SIG-M5 treated with dmso at 0.1 percent for 504 hours (cell line): ENCODE measurements at regions not wholly inside any gene's neighbourhood (a gene's known extent, or its start where the extent isn't known, plus 50 kb on each side); places are given as distances from the start of the nearest gene placed in this dataset.

Source experiments
- DNase-seq: peaks from one replicate; lab custom pipeline; 2025; ENCODE audit not compliant: unreplicated experiment; lab: John Stamatoyannopoulos, UW

- DNase-seq, result no peak
These were observed 164.7 kb upstream of the CCND2 start for GRCh38 chr12:4108803-4109345.

DNA sequence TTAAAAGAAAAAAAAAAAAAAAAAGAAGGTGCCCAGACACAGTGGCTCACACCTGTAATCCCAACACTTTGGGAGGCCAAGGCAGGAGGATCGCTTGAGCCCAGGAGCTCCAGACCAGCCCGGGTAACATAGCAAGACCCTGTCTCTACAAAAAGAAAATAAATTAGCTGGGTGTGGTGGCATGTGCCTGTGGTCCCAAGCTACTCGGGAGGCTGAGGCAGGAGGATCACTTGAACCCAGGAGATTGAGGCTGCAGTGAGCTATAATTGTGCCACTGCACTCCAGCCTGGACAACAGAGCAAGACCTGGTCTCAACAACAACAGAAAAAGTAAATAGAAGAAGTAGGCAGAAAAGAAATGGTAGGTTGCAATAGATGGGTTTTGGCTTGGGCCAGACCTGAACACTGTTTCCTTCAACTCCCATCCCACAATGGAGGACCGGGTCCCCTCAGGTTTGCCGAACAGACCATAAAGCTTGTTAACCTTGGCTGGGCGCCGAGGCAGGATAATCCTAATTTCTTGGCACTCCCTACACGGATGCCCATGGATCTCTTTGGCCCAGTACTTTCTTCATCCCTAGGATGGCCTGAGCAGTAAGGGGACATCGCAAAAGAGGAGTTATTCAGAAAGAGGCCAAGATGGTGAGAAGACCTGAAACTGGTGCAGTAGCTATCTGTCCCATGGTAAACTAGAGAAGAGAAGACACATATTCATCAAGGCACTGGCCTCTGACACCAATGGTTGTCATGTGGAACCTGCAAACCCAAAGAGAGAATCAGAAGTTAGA lies 165.5 kb upstream of the CCND2 start:
- no peak for DNase-seq

GRCh38 chr12:4107436-4107878 lies 166.1 kb upstream of the CCND2 start:
- DNase-seq, result peak; percentile 82

- DNase-seq, result no peak
These were observed 166.9 kb upstream of the CCND2 start for GRCh38 chr12:4106621-4107020.

DNA sequence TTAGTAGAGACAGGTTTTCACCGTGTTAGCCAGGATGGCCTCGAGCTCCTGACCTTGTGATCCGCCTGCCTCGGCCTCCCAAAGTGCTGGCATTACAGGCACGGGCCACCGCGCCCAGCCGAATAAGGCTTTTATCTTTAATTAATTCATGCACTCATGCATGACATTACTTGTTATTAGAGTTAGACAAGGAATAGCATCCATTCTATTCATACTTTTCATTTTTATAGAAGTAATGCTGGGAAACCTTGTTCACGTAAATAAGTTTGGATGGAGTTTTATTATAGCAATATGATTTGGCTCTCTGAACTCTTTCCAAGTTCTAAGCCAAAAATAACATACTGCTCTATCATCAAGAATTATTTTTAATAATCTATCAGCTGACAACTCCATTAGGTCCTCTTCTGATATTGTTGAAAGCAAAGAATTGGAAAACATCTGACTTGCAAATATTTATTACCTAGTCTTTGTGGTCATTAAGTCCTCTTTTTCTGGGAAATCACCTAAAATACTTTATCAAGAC lies 168.8 kb upstream of the CCND2 start:
- no peak for DNase-seq

DNA sequence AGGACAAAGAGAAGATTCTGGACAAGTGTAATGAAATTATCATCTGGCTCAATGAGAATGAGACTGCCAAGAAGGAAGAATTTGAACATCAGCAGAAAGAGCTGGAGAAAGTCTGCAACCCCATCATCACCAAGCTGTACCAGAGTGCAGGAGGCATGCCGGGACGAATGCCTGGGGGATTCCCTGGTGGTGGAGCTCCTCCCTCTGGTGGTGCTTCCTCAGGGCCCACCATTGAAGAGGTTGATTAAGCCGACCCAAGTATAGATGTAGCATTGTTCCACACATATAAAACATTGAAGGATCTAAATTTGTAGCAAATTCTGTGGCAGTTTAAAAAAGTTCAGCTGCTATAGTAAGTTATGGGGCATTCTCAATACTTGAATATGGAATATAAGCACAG lies 174.3 kb upstream of the CCND2 start:
- no peak for DNase-seq

DNA sequence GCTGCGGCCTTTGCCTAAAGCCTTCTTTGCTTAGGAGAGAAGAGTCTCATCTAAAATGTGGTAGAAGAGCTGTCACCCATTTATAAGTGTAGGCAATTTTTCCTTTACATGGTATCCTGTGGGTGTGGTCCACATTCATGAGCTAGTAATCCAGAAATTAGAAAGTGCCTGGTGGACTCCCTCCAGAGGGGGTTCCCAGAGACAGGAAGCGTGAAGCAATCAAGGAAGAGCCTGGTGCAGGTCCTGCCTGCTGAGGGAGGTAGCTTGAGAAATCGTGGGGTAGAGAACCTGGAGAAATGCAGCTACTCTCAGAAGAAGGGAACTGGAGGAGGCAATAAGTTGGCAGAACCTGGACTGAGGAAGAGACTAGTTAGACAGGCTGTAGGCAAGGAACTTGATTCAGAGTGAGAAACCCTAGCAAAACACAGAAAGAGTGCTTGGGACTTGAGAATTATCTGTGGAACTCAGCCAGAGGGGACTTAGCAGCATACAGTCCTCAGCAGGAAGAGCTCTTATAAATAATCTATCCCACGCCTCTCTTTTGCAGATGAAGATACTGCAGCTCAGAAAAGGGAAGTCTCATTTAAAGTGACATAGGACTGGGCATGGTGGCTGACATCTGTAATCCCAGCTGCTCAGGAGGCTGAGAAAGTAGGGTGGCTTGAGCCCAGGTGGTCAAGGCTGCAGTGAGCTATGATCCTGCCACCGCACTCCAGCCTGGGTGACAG lies 182.4 kb upstream of the CCND2 start:
- peak; percentile 34 for DNase-seq

DNA sequence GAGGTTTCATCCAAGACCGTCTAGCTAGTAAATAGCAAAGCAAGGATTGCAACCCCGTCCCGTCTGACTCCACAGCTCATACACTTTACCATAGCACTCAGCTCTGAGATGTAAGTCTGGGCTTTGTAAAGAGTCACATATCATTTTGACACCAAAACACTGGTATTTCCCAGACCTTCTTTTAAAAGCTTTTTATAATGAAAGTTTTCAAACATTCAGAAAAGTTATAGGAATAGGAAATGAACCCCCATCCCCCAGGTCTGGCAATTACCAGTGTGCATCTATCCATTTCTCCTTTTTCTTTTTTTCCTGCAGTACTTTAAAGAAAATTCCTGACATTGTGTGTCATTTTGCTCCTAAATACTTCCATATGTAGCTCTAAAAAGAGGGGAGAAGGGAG lies 183.6 kb upstream of the CCND2 start:
- no peak for DNase-seq

DNA sequence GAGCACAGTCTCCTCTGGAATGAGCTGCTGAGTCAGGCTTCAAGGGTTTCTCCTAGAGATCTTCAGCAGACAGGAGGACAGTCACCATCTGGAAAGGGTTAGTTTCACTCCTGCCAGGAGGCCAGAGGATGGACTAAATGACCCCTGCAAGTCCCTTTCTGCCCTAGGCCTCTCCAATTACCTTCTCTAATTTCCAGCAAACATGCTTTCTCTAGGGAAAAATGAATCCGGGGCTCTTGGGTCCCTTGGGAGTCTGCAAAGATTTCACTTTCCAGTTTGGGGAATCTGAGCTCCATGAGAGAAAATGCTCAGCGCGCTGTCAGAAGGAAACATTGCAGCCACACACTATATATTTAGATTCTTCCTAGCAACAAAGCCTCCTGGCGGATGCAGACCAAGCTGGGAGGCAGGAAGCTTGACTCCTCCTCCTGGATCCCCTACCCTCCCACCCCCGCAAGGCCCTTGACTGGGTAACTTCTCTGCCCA lies 184.4 kb upstream of the CCND2 start:
- DNase-seq, result no peak

DNA sequence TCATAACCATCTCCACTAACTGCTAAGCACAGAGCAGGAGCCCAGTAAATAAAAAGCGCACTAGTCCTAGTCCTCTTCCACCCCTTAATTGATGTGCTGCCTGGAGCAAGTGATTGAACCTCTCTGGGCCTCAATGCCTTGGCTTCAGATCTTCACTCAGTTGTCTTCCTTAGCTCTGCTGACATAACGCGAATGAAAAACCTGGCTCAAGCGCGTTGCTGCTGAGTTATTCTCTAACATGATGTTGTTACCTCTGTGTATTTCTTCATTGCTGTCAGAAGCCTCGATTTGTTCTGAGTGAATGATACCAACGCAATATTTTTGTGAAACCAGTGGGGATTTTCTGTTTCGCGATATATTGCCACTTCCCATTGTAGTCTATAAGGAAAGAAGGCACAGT lies 185.1 kb upstream of the CCND2 start:
- no peak for DNase-seq

GRCh38 chr12:4086481-4086880 lies 187.1 kb upstream of the CCND2 start:
- DNase-seq, result no peak

GRCh38 chr12:4084573-4084972 lies 189.0 kb upstream of the CCND2 start:
- no peak for DNase-seq

DNA sequence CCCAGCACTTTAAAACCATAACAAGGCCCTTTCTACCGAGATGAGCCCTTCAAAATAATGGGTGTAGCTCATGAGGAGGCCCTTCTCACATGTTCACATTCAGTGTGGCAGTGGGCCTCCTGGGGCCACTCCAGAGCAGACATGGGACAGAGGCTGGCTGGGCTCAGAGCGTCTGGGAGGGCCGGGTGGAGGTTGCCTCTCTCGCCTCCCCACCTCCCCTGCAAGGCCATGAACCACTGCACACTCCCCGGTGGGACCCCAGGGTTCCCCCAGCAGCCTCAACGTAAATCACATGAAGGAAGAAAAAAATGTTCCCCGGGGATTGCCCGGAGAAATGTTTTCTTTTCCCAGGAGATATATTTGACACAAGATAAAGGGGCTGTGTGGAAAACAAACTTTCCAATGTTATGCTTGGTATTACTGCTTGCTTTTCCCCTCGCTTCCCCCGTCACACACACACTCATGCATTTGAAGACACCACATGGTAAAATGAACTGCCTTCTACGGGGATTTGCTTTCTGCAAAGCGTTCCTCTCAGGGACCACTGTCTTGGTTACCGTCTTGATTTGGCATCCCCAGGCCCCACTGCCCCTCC lies 190.7 kb upstream of the CCND2 start:
- DNase-seq, result no peak

GRCh38 chr12:4080213-4080612 lies 193.3 kb upstream of the CCND2 start:
- no peak for DNase-seq

DNA sequence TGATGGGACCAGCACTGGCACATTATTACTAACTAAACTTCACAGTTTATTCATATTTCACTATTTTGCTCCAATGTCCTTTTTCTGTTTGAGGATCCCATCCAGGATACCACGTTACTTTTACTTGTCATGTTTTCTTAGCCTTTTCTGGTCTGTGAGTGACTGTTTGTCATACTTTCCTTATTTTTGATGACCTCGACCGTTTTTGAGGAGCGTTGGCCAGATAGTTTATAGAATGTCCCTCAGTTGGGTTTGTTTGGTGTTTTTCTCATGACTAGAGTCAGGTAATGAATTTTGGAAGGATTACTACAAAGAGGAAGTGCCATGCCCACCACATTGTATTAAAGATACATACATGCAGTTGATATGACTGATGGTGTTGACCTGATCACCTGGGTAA lies 199.4 kb upstream of the CCND2 start:
- no peak for DNase-seq

DNA sequence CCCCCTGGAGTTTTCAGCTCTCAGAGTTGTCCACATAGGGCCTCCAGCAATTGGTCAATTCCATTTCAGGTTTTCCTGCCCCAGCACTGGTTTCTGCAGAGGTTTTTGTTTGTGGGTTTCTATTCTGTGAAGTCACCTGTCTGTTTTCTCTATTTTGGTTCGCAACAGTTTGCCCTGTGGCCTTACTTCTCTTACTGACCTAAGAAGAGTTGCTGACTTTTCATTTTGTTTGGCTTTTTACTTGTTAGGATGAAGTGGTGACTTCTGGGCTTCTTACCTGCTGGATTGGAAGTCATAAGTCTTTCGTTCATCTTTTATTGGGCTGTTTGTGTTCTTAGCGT lies 196.4 kb upstream of the PARP11 start:
- no peak for DNase-seq

- DNase-seq, result no peak
These were observed 195.9 kb upstream of the PARP11 start for GRCh38 chr12:4068981-4069669.

GRCh38 chr12:4064008-4064407 lies 190.8 kb upstream of the PARP11 start:
- no peak for DNase-seq

DNA sequence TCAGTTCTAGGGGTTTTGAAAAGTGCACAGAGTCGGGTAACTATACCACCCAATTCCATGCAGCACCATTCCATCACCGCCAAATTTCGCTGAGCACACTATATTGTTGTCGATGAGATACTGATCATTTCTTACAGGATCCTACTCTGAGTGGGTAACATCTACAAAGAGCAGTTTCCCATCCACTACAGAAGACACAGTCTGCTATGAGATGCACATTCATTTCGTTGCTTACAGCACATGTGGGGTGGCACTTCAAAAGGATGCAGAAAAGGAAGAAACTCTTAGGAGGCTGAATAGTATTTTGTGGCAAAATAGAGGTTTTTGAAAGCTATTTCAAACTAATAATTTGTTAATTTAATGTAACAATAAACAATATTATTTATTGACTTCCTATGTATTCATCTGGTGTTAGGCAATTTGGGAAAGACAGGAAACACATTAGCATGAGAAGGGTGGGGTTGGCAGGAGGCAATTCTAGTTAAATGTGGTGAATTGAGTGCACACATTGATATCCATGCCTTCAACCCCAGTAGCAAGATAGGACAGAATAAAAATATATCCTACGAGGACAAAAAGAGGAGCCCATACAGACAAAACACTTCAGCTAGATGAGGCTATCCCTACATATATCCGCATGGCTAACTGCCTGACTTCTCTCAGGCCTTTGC lies 186.8 kb upstream of the PARP11 start:
- no peak for DNase-seq
